OCI-LY7 (cell line): ENCODE measurements at regions not wholly inside any gene's neighbourhood (a gene's known extent, or its start where the extent isn't known, plus 50 kb on each side); places are given as distances from the start of the nearest gene placed in this dataset.

Experiments used
- BruUV-seq: library from RNA; stranded (reverse); fragments of 400-500 nt; replicated peaks from 2 replicates; lab custom pipeline; 2021; lab: Mats Ljungman, UMichigan
- CTCF ChIA-PET: fragments of 300-600 bp; sonication (Branson Sonifier 250); formaldehyde crosslinking; loops from one replicate; lab custom pipeline; 2022; ENCODE audit warnings: antibody characterized with exemption; ENCODE audit not compliant: unreplicated experiment; lab: Charles Lee
- POLR2A ChIA-PET: fragments of 300-600 bp; sonication (Branson Sonifier 250); formaldehyde crosslinking; loops from one replicate; lab custom pipeline; 2022; ENCODE audit warnings: antibody characterized with exemption; lab: Charles Lee
- DNase-seq: peaks from one replicate; pipeline ENCODE4 v3.0.0-alpha.2; 2015; ENCODE audit warnings: low spot score
- H2AFZ ChIP-seq: fragments of 200-600 bp; sonication (generic), shearing (Covaris generic); 2 replicates; pipeline ENCODE4 v1.6.1; 2014; ENCODE audit warnings: mild to moderate bottlenecking, antibody characterized with exemption, low read length, moderate library complexity
- H3K27ac ChIP-seq: fragments of 200-600 bp; sonication (generic); 2 replicates; pipeline ENCODE4 v1.5.1; 2014; ENCODE audit warnings: mixed run types, low read depth, mild to moderate bottlenecking, moderate library complexity, low read length, inconsistent platforms; ENCODE audit not compliant: poor library complexity, severe bottlenecking
- H3K36me3 ChIP-seq: fragments of 200-600 bp; sonication (generic); 2 replicates; pipeline ENCODE4 v1.6.1; 2014; ENCODE audit warnings: mild to moderate bottlenecking, antibody characterized with exemption, low read length, moderate library complexity, mixed read lengths; ENCODE audit not compliant: insufficient read depth
- H3K4me1 ChIP-seq: fragments of 200-600 bp; sonication (generic); 2 replicates; pipeline ENCODE4 v1.5.1; 2014; ENCODE audit warnings: mild to moderate bottlenecking, low read length; ENCODE audit not compliant: insufficient read depth, poor library complexity, severe bottlenecking
- H3K4me2 ChIP-seq: fragments of 200-600 bp; sonication (generic); 2 replicates; pipeline ENCODE4 v1.6.1; 2014; ENCODE audit warnings: mild to moderate bottlenecking, low read length
- H3K4me3 ChIP-seq: fragments of 200-600 bp; sonication (generic); 2 replicates; pipeline ENCODE4 v1.5.1; 2014; ENCODE audit warnings: mild to moderate bottlenecking, low read depth, low read length; ENCODE audit not compliant: poor library complexity, severe bottlenecking
- H3K79me2 ChIP-seq: fragments of 200-600 bp; sonication (generic); 2 replicates; pipeline ENCODE4 v1.6.1; 2016; ENCODE audit warnings: low read depth, mild to moderate bottlenecking, low read length, moderate library complexity, mixed read lengths; ENCODE audit not compliant: insufficient read depth
- H3K9me2 ChIP-seq: fragments of 200-600 bp; sonication (generic); 2 replicates; pipeline ENCODE4 v1.6.1; 2016; ENCODE audit warnings: mild to moderate bottlenecking, low read length, mixed read lengths; ENCODE audit not compliant: insufficient read depth
- H3K9me3 ChIP-seq: fragments of 200-600 bp; sonication (generic); 2 replicates; pipeline ENCODE4 v1.6.1; 2014; ENCODE audit warnings: mild to moderate bottlenecking, mixed run types, low read length, mixed read lengths
- H4K20me1 ChIP-seq: fragments of 200-600 bp; sonication (generic); 2 replicates; pipeline ENCODE4 v1.6.1; 2014; ENCODE audit warnings: mild to moderate bottlenecking, antibody characterized with exemption, low read length, moderate library complexity, mixed read lengths; ENCODE audit not compliant: insufficient read depth
- CTCF ChIP-seq: fragments of 200-600 bp; sonication (generic); conservative IDR thresholded peaks from 2 replicates; pipeline ENCODE4 v1.5.1; 2014; ENCODE audit warnings: mild to moderate bottlenecking, antibody characterized with exemption, low read length, moderate library complexity, mixed read lengths
- EZH2phosphoT487 ChIP-seq: fragments of 200-600 bp; sonication (generic); IDR thresholded peaks from 2 replicates; pipeline ENCODE4 v1.6.1; 2018; ENCODE audit warnings: low read depth, borderline replicate concordance, mild to moderate bottlenecking, mixed run types, antibody characterized with exemption, low read length, moderate library complexity, mixed read lengths
- intact Hi-C: fragments of 100-400 bp; cut with micrococcal nuclease; formaldehyde crosslinking; loops from one replicate; pipeline ENCODE4 v1.10.0; 2022; ENCODE audit not compliant: unreplicated experiment

- Histone ChIP-seq H3K4me1 (no peaks in the 10 kb centered on the region), H2AFZ (no peak overlapping the region), H3K4me3 (no peak overlapping the region), H3K4me2 (no peak overlapping the region), H3K27ac (no peak overlapping the region), H3K9me2 (no peaks in the 10 kb centered on the region), H4K20me1 (no peaks in the 10 kb centered on the region), H3K9me3 (no peaks in the 10 kb centered on the region), H3K79me2 (no peaks in the 10 kb centered on the region), H3K36me3 (no peaks in the 10 kb centered on the region)
- BruUV-seq: no TSS peak
- ChIA-PET CTCF (no interaction called here), POLR2A (no interaction called here)
- intact Hi-C loops: no loop called here
- TF ChIP-seq EZH2phosphoT487 (no peak), CTCF (no peak)
- DNase-seq: no peak
Observed at GRCh38 chr22:34116126-34116525, 195.8 kb upstream of the LARGE1 start.

- H3K9me3 ChIP-seq: no peaks in the 10 kb centered on the region
- H3K79me2 ChIP-seq: no peaks in the 10 kb centered on the region
- H3K27ac ChIP-seq: no peak overlapping the region
- H3K36me3 ChIP-seq: no peaks in the 10 kb centered on the region
- CTCF ChIA-PET: no interaction called here
- no peak overlapping the region for H3K4me3 ChIP-seq
- no peak overlapping the region for H2AFZ ChIP-seq
- no peaks in the 10 kb centered on the region for H4K20me1 ChIP-seq
- H3K9me2 ChIP-seq: no peaks in the 10 kb centered on the region; the same call in 1 of the 2 replicates
- no TSS peak for BruUV-seq
- TF ChIP-seq CTCF (no peak), EZH2phosphoT487 (no peak)
- DNase-seq: no peak
- no peaks in the 10 kb centered on the region for H3K4me1 ChIP-seq
- POLR2A ChIA-PET: no interaction called here
- H3K4me2 ChIP-seq: no peak overlapping the region
- intact Hi-C loops: no loop called here
Observed at GRCh38 chr22:34122042-34122441, 201.8 kb upstream of the LARGE1 start.

GRCh38 chr22:34129691-34130486 is 209.6 kb upstream of the LARGE1 start:
- H4K20me1 ChIP-seq: no peaks in the 10 kb centered on the region
- no peak for TF ChIP-seq EZH2phosphoT487
- no peak for TF ChIP-seq CTCF
- no peaks in the 10 kb centered on the region for H3K4me1 ChIP-seq
- H3K36me3 ChIP-seq: no peaks in the 10 kb centered on the region
- no peak overlapping the region for H3K4me3 ChIP-seq
- POLR2A ChIA-PET: no interaction called here
- no peaks in the 10 kb centered on the region for H3K79me2 ChIP-seq
- no peaks in the 10 kb centered on the region for H3K9me2 ChIP-seq
- intact Hi-C loops: no loop called here
- CTCF ChIA-PET: no interaction called here
- H3K4me2 ChIP-seq: no peak overlapping the region
- no peak overlapping the region for H3K27ac ChIP-seq
- BruUV-seq: no TSS peak
- no peak overlapping the region for H2AFZ ChIP-seq
- H3K9me3 ChIP-seq: no peaks in the 10 kb centered on the region
- DNase-seq: no peak
